GM23338 (cell line): ENCODE measurements at regions not wholly inside any gene's neighbourhood (a gene's known extent, or its start where the extent isn't known, plus 50 kb on each side); places are given as distances from the start of the nearest gene placed in this dataset.

ENCODE experiments used
- ATAC-seq: fragments of 200-7000 bp; cut with Tn5 transposase; 3 replicates; pipeline ENCODE4 v1.9.1; 2020
- DNase-seq: peaks from one replicate; pipeline ENCODE4 v3.0.0-alpha.2; 2015; ENCODE audit warnings: low spot score
- H2AFZ ChIP-seq: fragments of 200-600 bp; sonication (generic); 2 replicates; pipeline ENCODE4 v1.8.0; 2016; ENCODE audit warnings: antibody characterized with exemption, mild to moderate bottlenecking, moderate library complexity
- H3F3A ChIP-seq: fragments of 200-600 bp; sonication (generic); replicated peaks from 2 replicates; pipeline ENCODE4 v1.8.0; 2017; ENCODE audit warnings: antibody characterized with exemption, mixed run types, low read depth
- H3K27ac ChIP-seq: fragments of 200-600 bp; sonication (generic); 2 replicates; pipeline ENCODE4 v1.6.1; 2016; ENCODE audit warnings: low read depth
- H3K27me3 ChIP-seq: fragments of 200-600 bp; sonication (generic); 2 replicates; pipeline ENCODE4 v1.8.0; 2016; ENCODE audit warnings: mild to moderate bottlenecking, mixed run types, moderate library complexity; ENCODE audit not compliant: insufficient read depth
- H3K36me3 ChIP-seq: fragments of 200-600 bp; sonication (generic); 2 replicates; pipeline ENCODE4 v1.8.0; 2016; ENCODE audit warnings: mild to moderate bottlenecking; ENCODE audit not compliant: insufficient read depth
- H3K4me1 ChIP-seq: fragments of 200-600 bp; sonication (generic); 2 replicates; pipeline ENCODE4 v1.8.0; 2016; ENCODE audit warnings: mild to moderate bottlenecking, moderate library complexity; ENCODE audit not compliant: insufficient read depth
- H3K4me2 ChIP-seq: fragments of 200-600 bp; sonication (generic); 2 replicates; pipeline ENCODE4 v1.7.1; 2017; ENCODE audit warnings: mixed run types
- H3K4me3 ChIP-seq: fragments of 200-600 bp; sonication (generic); 2 replicates; pipeline ENCODE4 v1.6.1; 2016; ENCODE audit warnings: mixed run types
- H3K79me2 ChIP-seq: fragments of 200-600 bp; sonication (generic); replicated peaks from 2 replicates; pipeline ENCODE4 v1.8.0; 2017; ENCODE audit warnings: mild to moderate bottlenecking; ENCODE audit not compliant: insufficient read depth
- H3K9me2 ChIP-seq: fragments of 200-600 bp; sonication (generic); 2 replicates; pipeline ENCODE4 v1.8.0; 2017; ENCODE audit not compliant: insufficient read depth
- H4K20me1 ChIP-seq: fragments of 200-600 bp; sonication (generic); replicated peaks from 2 replicates; pipeline ENCODE4 v1.8.0; 2017; ENCODE audit warnings: mild to moderate bottlenecking; ENCODE audit not compliant: insufficient read depth
- H3K27ac Mint-ChIP-seq: 2 replicates; pipeline ENCODE4 v1.8.0; 2020; ENCODE audit warnings: inconsistent platforms, mild to moderate bottlenecking, moderate library complexity, mixed read lengths
- H3K27me3 Mint-ChIP-seq: 3 replicates; pipeline ENCODE4 v1.8.0; 2022; ENCODE audit warnings: low read depth, mild to moderate bottlenecking, moderate library complexity, mixed read lengths, inconsistent platforms; ENCODE audit not compliant: insufficient read depth, poor library complexity
- H3K36me3 Mint-ChIP-seq: 3 replicates; pipeline ENCODE4 v1.8.0; 2021; ENCODE audit warnings: low read depth, mild to moderate bottlenecking, inconsistent platforms, moderate library complexity, mixed read lengths
- H3K4me1 Mint-ChIP-seq: 3 replicates; pipeline ENCODE4 v1.8.0; 2020; ENCODE audit warnings: mild to moderate bottlenecking, inconsistent platforms, mixed read lengths
- H3K4me3 Mint-ChIP-seq: 3 replicates; pipeline ENCODE4 v1.8.0; 2021; ENCODE audit warnings: moderate library complexity, mild to moderate bottlenecking, inconsistent platforms, mixed read lengths
- H3K9me3 Mint-ChIP-seq: 3 replicates; pipeline ENCODE4 v1.8.0; 2020; ENCODE audit warnings: moderate library complexity, mild to moderate bottlenecking, inconsistent platforms, mixed read lengths
- CREB1 ChIP-seq: fragments of 250-450 bp; sonication (Bioruptor Pico); IDR thresholded peaks from 2 replicates; pipeline ENCODE4 v1.5.0; 2020; ENCODE audit warnings: low read depth, mild to moderate bottlenecking, moderate library complexity
- EZH2 ChIP-seq: fragments of 200-600 bp; sonication (generic); IDR thresholded peaks from one replicate; pipeline ENCODE4 v1.8.0; 2017; ENCODE audit warnings: antibody characterized with exemption, mild to moderate bottlenecking, low read depth; ENCODE audit not compliant: unreplicated experiment
- EZH2phosphoT487 ChIP-seq: fragments of 200-600 bp; sonication (generic); IDR thresholded peaks from one replicate; pipeline ENCODE4 v1.8.1; 2018; ENCODE audit warnings: antibody characterized with exemption; ENCODE audit not compliant: unreplicated experiment
- JUNB ChIP-seq: IDR thresholded peaks from one replicate; pipeline ENCODE4 v1.6.1; 2016; ENCODE audit warnings: antibody characterized with exemption; ENCODE audit not compliant: unreplicated experiment
- POLR2AphosphoS5 ChIP-seq: IDR thresholded peaks from 2 replicates; pipeline ENCODE4 v1.6.1; 2016; ENCODE audit warnings: antibody characterized with exemption, low read depth
- STAT1 ChIP-seq: IDR thresholded peaks from one replicate; pipeline ENCODE4 v1.6.1; 2016; ENCODE audit warnings: antibody characterized with exemption; ENCODE audit not compliant: unreplicated experiment
- ZNF114 ChIP-seq: fragments of 250-450 bp; sonication (Bioruptor Pico); IDR thresholded peaks from 2 replicates; pipeline ENCODE4 v1.5.0; 2020; ENCODE audit warnings: mild to moderate bottlenecking, moderate library complexity
- ZNF331 ChIP-seq: fragments of 250-450 bp; sonication (Bioruptor Pico); IDR thresholded peaks from 2 replicates; pipeline ENCODE4 v1.5.0; 2020; ENCODE audit warnings: low read depth, mild to moderate bottlenecking, moderate library complexity
- TF ChIP-seq, protein P1 (sequence below): fragments of 250-450 bp; sonication (Bioruptor Pico); IDR thresholded peaks from 2 replicates; pipeline ENCODE4 v1.5.0; 2020; ENCODE audit warnings: mild to moderate bottlenecking, moderate library complexity
- TF ChIP-seq, protein P2 (sequence below), 2 experiments: fragments of 200-600 bp in 1 of 2; sonication (generic) in 1 of 2; conservative IDR thresholded peaks; 2 replicates each; pipeline versions ENCODE4 v1.5.1 to v1.6.1; 2016 to 2017; ENCODE audit warnings: antibody characterized with exemption in 2 of 2, low read depth in 2 of 2, mild to moderate bottlenecking in 2 of 2, moderate library complexity in 1 of 2
- TF ChIP-seq, protein P3 (sequence below): IDR thresholded peaks from 2 replicates; pipeline ENCODE4 v1.6.1; 2016; ENCODE audit warnings: antibody characterized with exemption
- TF ChIP-seq, protein P4 (sequence below): IDR thresholded peaks from one replicate; pipeline ENCODE4 v1.6.1; 2018; ENCODE audit warnings: antibody characterized with exemption; ENCODE audit not compliant: unreplicated experiment

DNA sequence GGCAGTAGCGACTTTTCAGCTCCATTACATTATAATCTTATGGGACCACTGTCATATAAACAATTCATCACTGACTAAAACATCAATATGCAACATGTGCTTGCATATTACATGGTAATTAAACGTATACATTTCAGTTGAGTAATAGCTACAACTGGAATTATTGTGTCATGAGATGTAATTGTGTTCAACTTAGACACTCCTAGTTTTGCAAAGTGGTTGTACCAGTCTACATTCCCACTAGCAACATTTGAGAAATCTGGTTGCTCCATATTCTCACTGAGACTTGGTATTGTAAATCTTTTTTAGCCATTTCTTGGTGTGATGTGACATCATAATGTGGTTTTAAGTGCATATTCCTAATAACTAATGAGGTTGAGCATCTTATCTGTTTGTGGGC, 90.0 kb downstream of the CAPZA3 start (continued):
- TF ChIP-seq, protein P1, sequence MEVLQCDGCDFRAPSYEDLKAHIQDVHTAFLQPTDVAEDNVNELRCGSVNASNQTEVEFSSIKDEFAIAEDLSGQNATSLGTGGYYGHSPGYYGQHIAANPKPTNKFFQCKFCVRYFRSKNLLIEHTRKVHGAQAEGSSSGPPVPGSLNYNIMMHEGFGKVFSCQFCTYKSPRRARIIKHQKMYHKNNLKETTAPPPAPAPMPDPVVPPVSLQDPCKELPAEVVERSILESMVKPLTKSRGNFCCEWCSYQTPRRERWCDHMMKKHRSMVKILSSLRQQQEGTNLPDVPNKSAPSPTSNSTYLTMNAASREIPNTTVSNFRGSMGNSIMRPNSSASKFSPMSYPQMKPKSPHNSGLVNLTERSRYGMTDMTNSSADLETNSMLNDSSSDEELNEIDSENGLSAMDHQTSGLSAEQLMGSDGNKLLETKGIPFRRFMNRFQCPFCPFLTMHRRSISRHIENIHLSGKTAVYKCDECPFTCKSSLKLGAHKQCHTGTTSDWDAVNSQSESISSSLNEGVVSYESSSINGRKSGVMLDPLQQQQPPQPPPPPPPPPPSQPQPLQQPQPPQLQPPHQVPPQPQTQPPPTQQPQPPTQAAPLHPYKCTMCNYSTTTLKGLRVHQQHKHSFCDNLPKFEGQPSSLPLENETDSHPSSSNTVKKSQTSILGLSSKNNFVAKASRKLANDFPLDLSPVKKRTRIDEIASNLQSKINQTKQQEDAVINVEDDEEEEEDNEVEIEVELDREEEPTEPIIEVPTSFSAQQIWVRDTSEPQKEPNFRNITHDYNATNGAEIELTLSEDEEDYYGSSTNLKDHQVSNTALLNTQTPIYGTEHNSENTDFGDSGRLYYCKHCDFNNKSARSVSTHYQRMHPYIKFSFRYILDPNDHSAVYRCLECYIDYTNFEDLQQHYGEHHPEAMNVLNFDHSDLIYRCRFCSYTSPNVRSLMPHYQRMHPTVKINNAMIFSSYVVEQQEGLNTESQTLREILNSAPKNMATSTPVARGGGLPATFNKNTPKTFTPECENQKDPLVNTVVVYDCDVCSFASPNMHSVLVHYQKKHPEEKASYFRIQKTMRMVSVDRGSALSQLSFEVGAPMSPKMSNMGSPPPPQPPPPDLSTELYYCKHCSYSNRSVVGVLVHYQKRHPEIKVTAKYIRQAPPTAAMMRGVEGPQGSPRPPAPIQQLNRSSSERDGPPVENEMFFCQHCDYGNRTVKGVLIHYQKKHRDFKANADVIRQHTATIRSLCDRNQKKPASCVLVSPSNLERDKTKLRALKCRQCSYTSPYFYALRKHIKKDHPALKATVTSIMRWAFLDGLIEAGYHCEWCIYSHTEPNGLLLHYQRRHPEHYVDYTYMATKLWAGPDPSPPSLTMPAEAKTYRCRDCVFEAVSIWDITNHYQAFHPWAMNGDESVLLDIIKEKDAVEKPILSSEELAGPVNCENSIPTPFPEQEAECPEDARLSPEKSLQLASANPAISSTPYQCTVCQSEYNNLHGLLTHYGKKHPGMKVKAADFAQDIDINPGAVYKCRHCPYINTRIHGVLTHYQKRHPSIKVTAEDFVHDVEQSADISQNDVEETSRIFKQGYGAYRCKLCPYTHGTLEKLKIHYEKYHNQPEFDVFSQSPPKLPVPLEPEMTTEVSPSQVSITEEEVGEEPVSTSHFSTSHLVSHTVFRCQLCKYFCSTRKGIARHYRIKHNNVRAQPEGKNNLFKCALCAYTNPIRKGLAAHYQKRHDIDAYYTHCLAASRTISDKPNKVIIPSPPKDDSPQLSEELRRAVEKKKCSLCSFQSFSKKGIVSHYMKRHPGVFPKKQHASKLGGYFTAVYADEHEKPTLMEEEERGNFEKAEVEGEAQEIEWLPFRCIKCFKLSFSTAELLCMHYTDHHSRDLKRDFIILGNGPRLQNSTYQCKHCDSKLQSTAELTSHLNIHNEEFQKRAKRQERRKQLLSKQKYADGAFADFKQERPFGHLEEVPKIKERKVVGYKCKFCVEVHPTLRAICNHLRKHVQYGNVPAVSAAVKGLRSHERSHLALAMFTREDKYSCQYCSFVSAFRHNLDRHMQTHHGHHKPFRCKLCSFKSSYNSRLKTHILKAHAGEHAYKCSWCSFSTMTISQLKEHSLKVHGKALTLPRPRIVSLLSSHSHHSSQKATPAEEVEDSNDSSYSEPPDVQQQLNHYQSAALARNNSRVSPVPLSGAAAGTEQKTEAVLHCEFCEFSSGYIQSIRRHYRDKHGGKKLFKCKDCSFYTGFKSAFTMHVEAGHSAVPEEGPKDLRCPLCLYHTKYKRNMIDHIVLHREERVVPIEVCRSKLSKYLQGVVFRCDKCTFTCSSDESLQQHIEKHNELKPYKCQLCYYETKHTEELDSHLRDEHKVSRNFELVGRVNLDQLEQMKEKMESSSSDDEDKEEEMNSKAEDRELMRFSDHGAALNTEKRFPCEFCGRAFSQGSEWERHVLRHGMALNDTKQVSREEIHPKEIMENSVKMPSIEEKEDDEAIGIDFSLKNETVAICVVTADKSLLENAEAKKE (CRISPR knock-in tag) = no peak
- TF ChIP-seq, protein P2, sequence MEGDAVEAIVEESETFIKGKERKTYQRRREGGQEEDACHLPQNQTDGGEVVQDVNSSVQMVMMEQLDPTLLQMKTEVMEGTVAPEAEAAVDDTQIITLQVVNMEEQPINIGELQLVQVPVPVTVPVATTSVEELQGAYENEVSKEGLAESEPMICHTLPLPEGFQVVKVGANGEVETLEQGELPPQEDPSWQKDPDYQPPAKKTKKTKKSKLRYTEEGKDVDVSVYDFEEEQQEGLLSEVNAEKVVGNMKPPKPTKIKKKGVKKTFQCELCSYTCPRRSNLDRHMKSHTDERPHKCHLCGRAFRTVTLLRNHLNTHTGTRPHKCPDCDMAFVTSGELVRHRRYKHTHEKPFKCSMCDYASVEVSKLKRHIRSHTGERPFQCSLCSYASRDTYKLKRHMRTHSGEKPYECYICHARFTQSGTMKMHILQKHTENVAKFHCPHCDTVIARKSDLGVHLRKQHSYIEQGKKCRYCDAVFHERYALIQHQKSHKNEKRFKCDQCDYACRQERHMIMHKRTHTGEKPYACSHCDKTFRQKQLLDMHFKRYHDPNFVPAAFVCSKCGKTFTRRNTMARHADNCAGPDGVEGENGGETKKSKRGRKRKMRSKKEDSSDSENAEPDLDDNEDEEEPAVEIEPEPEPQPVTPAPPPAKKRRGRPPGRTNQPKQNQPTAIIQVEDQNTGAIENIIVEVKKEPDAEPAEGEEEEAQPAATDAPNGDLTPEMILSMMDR (conservative IDR thresholded peaks at IDR 0.05; ENCODE audit: low read depth in 2 of 2) = no peak
- TF ChIP-seq EZH2 (no peak), POLR2AphosphoS5 (no peak), ZNF114 (CRISPR knock-in tag) (no peak), JUNB (no peak)

DNA sequence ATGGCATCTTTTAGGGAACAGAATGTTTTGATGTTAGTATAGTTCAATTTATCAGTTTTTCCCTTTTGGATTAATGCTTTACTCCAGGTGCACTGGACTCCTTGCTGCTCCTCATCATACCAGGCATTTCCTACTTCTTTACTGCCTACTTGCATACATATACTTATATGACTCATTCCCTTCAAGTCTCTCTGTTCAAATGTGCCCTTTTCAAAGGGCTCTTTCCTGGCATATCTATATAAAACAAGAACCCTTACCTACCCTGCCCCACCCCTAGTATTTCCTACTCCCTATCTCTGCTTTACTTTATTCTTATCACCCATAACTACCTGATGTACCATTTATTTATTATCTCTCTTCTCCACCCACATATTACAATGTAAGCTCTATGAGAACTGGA, 90.6 kb downstream of the CAPZA3 start:
- peaks cover 14% of the 10 kb centered on the region for H3K36me3 Mint-ChIP-seq
- Histone ChIP-seq H3K4me2 (no peak overlapping the region), H3K36me3 (peaks cover 5% of the 10 kb centered on the region; the same call in 1 of the 2 replicates), H3K9me2 (no peaks in the 10 kb centered on the region), H2AFZ (no peak overlapping the region), H3F3A (no peaks in the 10 kb centered on the region), H4K20me1 (no peaks in the 10 kb centered on the region), H3K79me2 (no peaks in the 10 kb centered on the region), H3K4me1 (no peaks in the 10 kb centered on the region), H3K27me3 (no peaks in the 10 kb centered on the region), H3K27ac (no peak overlapping the region), H3K4me3 (no peak overlapping the region)
- no peaks in the 10 kb centered on the region for H3K4me1 Mint-ChIP-seq
- H3K27me3 Mint-ChIP-seq = no peaks in the 10 kb centered on the region
- no peak overlapping the region for H3K27ac Mint-ChIP-seq
- H3K9me3 Mint-ChIP-seq = peaks cover 17% of the 10 kb centered on the region
- DNase-seq (no peak), ATAC-seq (no peak)
- H3K4me3 Mint-ChIP-seq = no peak overlapping the region
- no peak for TF ChIP-seq EZH2phosphoT487
- TF ChIP-seq ZNF114 (CRISPR knock-in tag) = no peak
- TF ChIP-seq, protein P3, sequence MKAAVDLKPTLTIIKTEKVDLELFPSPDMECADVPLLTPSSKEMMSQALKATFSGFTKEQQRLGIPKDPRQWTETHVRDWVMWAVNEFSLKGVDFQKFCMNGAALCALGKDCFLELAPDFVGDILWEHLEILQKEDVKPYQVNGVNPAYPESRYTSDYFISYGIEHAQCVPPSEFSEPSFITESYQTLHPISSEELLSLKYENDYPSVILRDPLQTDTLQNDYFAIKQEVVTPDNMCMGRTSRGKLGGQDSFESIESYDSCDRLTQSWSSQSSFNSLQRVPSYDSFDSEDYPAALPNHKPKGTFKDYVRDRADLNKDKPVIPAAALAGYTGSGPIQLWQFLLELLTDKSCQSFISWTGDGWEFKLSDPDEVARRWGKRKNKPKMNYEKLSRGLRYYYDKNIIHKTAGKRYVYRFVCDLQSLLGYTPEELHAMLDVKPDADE = no peak
- TF ChIP-seq CREB1 (CRISPR knock-in tag) = no peak
- TF ChIP-seq STAT1 = no peak
- no peak for TF ChIP-seq POLR2AphosphoS5
- TF ChIP-seq ZNF331 (CRISPR knock-in tag) = no peak
- TF ChIP-seq, protein P4, sequence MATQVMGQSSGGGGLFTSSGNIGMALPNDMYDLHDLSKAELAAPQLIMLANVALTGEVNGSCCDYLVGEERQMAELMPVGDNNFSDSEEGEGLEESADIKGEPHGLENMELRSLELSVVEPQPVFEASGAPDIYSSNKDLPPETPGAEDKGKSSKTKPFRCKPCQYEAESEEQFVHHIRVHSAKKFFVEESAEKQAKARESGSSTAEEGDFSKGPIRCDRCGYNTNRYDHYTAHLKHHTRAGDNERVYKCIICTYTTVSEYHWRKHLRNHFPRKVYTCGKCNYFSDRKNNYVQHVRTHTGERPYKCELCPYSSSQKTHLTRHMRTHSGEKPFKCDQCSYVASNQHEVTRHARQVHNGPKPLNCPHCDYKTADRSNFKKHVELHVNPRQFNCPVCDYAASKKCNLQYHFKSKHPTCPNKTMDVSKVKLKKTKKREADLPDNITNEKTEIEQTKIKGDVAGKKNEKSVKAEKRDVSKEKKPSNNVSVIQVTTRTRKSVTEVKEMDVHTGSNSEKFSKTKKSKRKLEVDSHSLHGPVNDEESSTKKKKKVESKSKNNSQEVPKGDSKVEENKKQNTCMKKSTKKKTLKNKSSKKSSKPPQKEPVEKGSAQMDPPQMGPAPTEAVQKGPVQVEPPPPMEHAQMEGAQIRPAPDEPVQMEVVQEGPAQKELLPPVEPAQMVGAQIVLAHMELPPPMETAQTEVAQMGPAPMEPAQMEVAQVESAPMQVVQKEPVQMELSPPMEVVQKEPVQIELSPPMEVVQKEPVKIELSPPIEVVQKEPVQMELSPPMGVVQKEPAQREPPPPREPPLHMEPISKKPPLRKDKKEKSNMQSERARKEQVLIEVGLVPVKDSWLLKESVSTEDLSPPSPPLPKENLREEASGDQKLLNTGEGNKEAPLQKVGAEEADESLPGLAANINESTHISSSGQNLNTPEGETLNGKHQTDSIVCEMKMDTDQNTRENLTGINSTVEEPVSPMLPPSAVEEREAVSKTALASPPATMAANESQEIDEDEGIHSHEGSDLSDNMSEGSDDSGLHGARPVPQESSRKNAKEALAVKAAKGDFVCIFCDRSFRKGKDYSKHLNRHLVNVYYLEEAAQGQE = no peak
